ENCODE measurements at regions not wholly inside any gene's neighbourhood (a gene's known extent, or its start where the extent isn't known, plus 50 kb on each side); places are given as distances from the start of the nearest gene placed in this dataset.
A peak's percentile ranks its signal among the peaks of the same experiment; 100 is the strongest.

GRCh38 chr5:175098301-175098700 is 345.7 kb downstream of the DRD1 start:
- no peak for DNase-seq

- no peak for DNase-seq
Observed at GRCh38 chr5:175096469-175097165, 347.4 kb downstream of the DRD1 start.

DNA sequence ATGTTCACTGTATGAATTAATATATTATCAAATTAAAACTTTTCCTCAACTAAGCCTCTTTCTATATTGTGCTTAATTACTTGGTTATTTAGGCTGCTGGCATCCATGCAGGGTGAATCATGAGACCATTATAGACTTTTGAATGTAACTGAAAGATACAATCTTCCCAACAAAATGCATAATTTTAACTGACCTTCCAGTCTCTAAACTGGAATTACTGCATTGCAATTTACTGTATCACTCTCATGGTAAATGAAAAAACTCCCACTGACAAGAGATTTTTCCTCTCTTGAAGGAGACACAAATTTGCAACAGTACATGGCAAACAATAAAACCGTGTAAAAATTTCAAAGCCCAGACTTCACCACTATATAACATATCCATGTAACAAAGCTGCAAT is 349.5 kb downstream of the DRD1 start:
- DNase-seq = no peak

GRCh38 chr5:175092691-175093090 is 351.3 kb downstream of the DRD1 start:
- DNase-seq = no peak

GRCh38 chr5:175088963-175089362 is 355.0 kb downstream of the DRD1 start:
- no peak for DNase-seq

- no peak for DNase-seq
Observed at GRCh38 chr5:175082866-175083590, 358.6 kb downstream of the MSX2 start.

GRCh38 chr5:175082346-175082745 is 358.0 kb downstream of the MSX2 start:
- DNase-seq = no peak

DNA sequence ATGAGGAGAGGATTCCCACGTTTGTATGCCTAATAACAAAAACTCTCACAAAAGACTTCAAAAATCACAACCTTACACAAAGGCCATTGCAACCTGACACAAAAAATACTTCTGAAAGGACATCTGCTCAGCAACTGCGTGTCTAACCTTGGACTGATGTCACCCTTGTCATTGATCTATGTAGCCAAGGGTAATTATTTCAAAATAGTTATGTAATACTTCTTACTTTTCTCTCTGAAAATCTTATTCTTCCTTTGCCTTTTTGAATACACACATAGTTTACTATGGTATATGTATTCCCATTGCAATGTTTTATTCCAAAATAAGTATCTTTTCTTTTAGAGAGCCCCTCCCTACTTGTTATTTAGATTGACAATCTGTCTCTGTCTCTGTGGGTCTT is 355.3 kb downstream of the MSX2 start:
- no peak for DNase-seq

DNA sequence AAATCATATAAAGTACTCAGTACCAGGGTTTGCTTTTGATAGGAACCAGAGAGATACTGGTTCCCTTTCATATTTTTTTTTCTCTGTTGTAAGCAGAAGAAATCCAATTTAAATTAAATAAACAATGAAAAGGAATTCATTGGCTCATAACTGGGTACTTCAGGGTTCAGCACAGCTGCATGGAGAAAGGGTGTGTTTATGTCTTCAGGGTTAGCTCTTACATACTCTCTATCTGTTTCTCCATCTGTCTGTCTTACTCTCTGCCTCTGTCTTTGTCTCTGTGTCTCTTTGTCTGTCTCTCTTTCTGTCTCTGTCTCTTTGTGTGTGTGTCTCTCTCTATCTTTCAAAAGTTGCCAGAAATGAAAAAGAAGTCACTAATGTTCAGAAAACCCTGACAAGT is 345.9 kb downstream of the MSX2 start:
- no peak for DNase-seq

GRCh38 chr5:175060257-175060656 is 335.9 kb downstream of the MSX2 start:
- DNase-seq = no peak

- peak; percentile 21 to 38 for DNase-seq
Observed at GRCh38 chr5:175059687-175060211, 335.4 kb downstream of the MSX2 start.

DNA sequence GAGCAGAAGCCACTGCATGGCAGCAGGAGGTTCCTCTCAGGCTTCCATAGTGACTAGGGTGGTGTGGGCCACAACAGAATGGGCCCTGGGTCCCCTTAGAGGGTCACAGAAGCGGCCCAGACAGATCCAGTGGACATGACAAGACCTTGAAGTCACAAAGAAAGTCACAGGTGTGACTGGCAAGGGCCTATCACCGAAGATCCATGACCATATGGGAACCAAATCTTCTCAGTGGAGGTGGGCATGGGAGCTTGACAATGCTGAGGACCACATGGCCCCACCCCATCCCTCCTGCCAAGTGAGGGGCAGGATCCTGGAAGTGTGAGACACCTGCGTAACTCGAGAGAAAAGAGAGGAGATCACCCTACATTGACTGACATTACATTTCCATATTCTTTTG is 332.4 kb downstream of the MSX2 start:
- no peak for DNase-seq

GRCh38 chr5:175054243-175054642 is 329.9 kb downstream of the MSX2 start:
- no peak for DNase-seq

GRCh38 chr5:175052351-175052750 is 328.0 kb downstream of the MSX2 start:
- DNase-seq = no peak

- no peak for DNase-seq
Observed at GRCh38 chr5:175047048-175047447, 322.7 kb downstream of the MSX2 start.

- DNase-seq = no peak
Observed at GRCh38 chr5:175045820-175046219, 321.4 kb downstream of the MSX2 start.

GRCh38 chr5:175037820-175038219 is 313.4 kb downstream of the MSX2 start:
- no peak for DNase-seq

- DNase-seq = no peak
Observed at GRCh38 chr5:175035882-175036533, 311.6 kb downstream of the MSX2 start.

GRCh38 chr5:175034924-175035323 is 310.5 kb downstream of the MSX2 start:
- no peak for DNase-seq

DNA sequence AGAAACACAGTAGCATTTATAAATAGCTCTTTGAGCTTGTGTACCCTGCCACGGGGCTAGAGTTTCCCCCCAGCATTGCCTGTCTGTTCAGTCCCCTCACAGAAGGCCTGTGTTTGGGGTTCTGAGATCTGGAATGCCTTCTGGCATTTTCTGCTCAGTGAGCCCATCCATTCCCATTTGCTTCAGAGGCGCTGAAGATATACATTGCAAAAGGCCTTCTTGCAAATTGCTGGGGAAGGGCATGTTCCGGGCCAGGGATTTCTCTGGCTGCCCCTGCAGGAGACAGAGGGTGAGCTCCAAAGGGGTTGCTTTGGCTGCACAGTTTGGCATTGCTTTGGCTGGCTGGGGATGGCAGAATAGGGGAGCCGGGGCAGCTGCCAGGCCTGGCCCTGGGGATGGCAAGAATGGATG is 308.4 kb downstream of the MSX2 start:
- no peak for DNase-seq

DNA sequence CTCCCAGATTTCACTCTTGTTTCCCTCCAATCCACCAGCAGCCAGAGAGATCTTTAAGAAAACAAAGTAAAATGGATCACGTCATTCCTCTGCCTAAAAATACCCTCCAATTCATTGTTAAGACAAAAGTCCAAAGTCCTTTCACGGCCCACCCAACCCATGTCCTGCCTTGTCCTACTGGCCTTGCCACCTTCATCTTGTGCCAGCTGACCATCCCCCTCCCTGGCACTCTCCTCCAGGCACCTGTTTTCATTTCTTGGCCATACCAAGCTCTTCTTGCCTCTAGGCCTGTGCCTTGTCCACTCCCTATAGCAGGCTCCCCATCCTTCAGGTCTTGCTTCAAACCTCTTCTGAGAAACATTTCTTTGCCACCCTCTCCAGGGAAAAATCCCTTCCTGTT is 307.6 kb downstream of the MSX2 start:
- no peak for DNase-seq

- no peak for DNase-seq
Observed at GRCh38 chr5:175027390-175027789, 303.0 kb downstream of the MSX2 start.

- DNase-seq = no peak
Observed at GRCh38 chr5:175025077-175025476, 300.7 kb downstream of the MSX2 start.

All from stimulated activated CD4-positive, alpha-beta T cell treated with anti-CD3 and anti-CD28 coated beads, Interleukin-2, amount 100 ng/mL, for 24 hours (primary cell).